HG03460 (cell line): ENCODE measurements at regions not wholly inside any gene's neighbourhood (a gene's known extent, or its start where the extent isn't known, plus 50 kb on each side); places are given as distances from the start of the nearest gene placed in this dataset.
"Not testable (repeated sequence)": the region's sequence is repeated elsewhere in the genome, so short reads cannot be mapped to it uniquely, and the experiment has no call there.

Experiments used
- ATAC-seq: cut with Tn5 transposase; IDR thresholded peaks from one replicate; pipeline ENCODE4 v1.9.1; 2021; ENCODE audit not compliant: unreplicated experiment

GRCh38 chr5:8831854-8832253 lies 714.0 kb downstream of the SEMA5A start:
- ATAC-seq, result no peak

GRCh38 chr5:8839361-8840055 lies 706.4 kb downstream of the SEMA5A start:
- ATAC-seq, result no peak

GRCh38 chr5:8840237-8840636 lies 705.6 kb downstream of the SEMA5A start:
- no peak for ATAC-seq

GRCh38 chr5:8840746-8841145 lies 705.1 kb downstream of the SEMA5A start:
- ATAC-seq, result not testable (repeated sequence)

- no peak for ATAC-seq
Observed at GRCh38 chr5:8842971-8843551, 702.8 kb downstream of the SEMA5A start.

GRCh38 chr5:8843771-8844170 lies 702.1 kb downstream of the SEMA5A start:
- no peak for ATAC-seq

GRCh38 chr5:8844206-8844605 lies 701.7 kb downstream of the SEMA5A start:
- ATAC-seq, result no peak

- no peak for ATAC-seq
Observed at GRCh38 chr5:8844847-8845246, 701.0 kb downstream of the SEMA5A start.

GRCh38 chr5:8845296-8845695 lies 700.6 kb downstream of the SEMA5A start:
- no peak for ATAC-seq

- no peak for ATAC-seq
Observed at GRCh38 chr5:8848366-8848765, 697.5 kb downstream of the SEMA5A start.

GRCh38 chr5:8848997-8849594 lies 696.8 kb downstream of the SEMA5A start:
- ATAC-seq, result no peak

GRCh38 chr5:8851101-8851500 lies 694.8 kb downstream of the SEMA5A start:
- ATAC-seq, result no peak

GRCh38 chr5:8857051-8857450 lies 688.8 kb downstream of the SEMA5A start:
- no peak for ATAC-seq

GRCh38 chr5:8861764-8862163 lies 684.1 kb downstream of the SEMA5A start:
- no peak for ATAC-seq

- no peak for ATAC-seq
Observed at GRCh38 chr5:8864053-8864452, 681.8 kb downstream of the SEMA5A start.

GRCh38 chr5:8865266-8865665 lies 680.6 kb downstream of the SEMA5A start:
- ATAC-seq, result no peak

- no peak for ATAC-seq
Observed at GRCh38 chr5:8865686-8866374, 680.0 kb downstream of the SEMA5A start.

- ATAC-seq, result no peak
Observed at GRCh38 chr5:8868283-8868682, 677.6 kb downstream of the SEMA5A start.

GRCh38 chr5:8869932-8870331 lies 675.9 kb downstream of the SEMA5A start:
- no peak for ATAC-seq

GRCh38 chr5:8870349-8870958 lies 675.4 kb downstream of the SEMA5A start:
- no peak for ATAC-seq

- no peak for ATAC-seq
Observed at GRCh38 chr5:8870959-8871355, 674.9 kb downstream of the SEMA5A start.

- ATAC-seq, result no peak
Observed at GRCh38 chr5:8871446-8871845, 674.4 kb downstream of the SEMA5A start.
